ENCODE measurements at regions not wholly inside any gene's neighbourhood (a gene's known extent, or its start where the extent isn't known, plus 50 kb on each side); places are given as distances from the start of the nearest gene placed in this dataset.
"Not testable (repeated sequence)": the region's sequence is repeated elsewhere in the genome, so short reads cannot be mapped to it uniquely, and the experiment has no call there.

DNA sequence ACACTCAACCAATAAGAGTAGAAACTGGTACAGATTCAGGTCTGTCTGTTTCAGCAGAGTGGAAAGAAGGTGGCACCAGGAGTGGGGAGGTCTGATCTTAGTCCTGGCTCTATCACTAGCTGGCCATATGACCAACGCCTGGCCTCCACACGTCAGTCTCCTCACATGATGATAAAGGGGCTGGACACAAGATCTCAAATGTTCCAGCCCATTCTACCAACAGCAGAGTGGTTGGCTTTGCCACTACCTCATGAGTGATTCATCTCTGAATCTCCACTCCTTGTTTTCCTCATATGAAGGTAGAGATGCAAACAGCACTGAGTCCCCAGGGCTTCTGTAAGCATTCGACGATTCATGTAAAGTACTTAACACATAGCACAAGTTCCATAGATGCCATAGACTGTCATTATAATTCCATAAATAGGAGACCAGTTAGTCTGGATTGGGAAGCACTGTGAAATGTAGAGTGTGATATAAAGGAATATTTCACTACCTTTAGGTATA, 281.9 kb upstream of the ASIC2 start:
- no peak for DNase-seq

- not testable (repeated sequence) for DNase-seq
Measured at GRCh38 chr17:33579740-33580139, 286.6 kb upstream of the ASIC2 start.

DNA sequence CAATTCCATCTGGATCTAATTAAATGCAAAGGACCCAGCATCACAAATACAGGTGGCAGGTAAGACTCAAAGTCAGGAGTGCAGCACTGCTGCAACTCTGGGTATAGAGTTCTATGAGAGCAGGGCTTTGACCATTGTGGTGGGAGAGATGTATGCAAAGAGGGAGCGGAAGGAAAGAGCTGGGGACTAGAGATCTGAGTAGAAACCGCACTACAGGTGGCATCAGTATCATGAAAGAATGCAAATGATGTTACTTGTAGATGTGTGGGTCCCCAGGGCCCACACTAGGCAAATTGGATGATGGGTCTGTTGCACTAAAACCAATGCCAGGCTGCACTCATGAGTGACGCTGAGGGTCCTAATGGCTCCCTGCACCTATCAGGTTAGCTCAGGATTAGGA, 287.1 kb upstream of the ASIC2 start:
- no peak for DNase-seq

- DNase-seq = no peak
Measured at GRCh38 chr17:33582661-33583060, 289.6 kb upstream of the ASIC2 start.

GRCh38 chr17:33583518-33584417, 290.7 kb upstream of the ASIC2 start:
- DNase-seq = no peak

GRCh38 chr17:33593991-33594390, 300.9 kb upstream of the ASIC2 start:
- no peak for DNase-seq

DNA sequence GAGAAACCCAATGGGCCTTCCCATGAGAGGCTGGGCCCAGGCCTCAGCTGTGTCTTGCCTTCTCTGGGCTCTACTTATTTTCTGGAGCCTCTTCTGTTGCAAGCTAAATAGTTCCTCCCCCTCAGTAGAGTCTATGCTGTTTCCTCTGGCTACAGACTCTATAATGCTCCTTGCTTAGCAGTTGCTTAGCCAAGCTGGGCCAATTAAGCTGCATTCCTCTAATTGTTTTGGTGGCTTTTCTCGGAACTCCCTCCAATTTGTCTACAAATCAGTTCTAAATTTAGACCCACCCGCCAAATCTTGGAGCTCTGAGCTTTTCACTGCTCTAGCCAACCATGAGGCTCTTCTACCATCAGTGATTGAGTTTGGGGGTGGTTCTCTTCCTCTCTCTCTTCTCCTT, 302.7 kb upstream of the ASIC2 start:
- no peak for DNase-seq

GRCh38 chr17:33596899-33597298, 303.8 kb upstream of the ASIC2 start:
- DNase-seq = no peak

GRCh38 chr17:33598797-33599196, 305.7 kb upstream of the ASIC2 start:
- DNase-seq = no peak

DNA sequence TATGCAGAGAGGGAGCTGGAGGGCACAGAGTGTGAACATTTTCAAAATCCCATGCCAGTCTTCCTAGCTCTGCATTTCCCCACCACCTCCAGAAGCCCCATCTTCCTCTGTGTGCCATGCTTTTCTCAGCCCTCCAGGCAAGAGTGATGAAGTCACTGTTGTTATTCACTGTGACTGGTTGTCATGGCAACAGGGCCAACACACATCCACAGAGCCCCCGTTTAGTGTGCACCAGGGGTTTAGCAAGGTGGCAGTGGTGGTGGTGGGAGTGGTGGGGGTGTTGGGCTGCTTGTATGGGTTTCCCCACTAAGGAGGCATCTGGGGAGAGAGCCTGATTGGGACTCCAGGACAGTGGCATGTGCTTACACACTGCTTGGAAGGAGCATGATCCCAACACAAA, 309.9 kb upstream of the ASIC2 start:
- no peak for DNase-seq

GRCh38 chr17:33603789-33604188, 310.7 kb upstream of the ASIC2 start:
- no peak for DNase-seq

- no peak for DNase-seq
Measured at GRCh38 chr17:33611532-33611931, 318.4 kb upstream of the ASIC2 start.

DNA sequence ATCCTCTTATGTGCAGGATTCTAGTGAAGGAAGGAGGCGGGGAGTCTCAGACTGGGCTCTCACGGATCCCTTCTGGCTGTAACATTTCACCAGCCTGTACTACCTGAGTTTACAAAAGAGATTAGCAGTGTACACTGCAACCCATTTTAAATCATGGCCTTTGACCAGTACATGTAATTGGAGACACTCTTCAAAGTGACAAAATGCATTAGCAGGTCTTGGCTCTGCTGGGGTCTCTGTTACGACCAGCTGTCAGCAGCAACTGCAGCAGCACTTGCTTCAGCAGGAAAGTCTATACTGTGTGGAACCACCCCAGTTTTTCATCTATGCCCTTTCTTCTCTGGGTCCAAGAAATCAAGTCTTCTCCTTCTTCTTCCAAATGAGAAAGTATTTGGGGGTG, 322.8 kb upstream of the ASIC2 start:
- DNase-seq = no peak

- no peak for DNase-seq
Measured at GRCh38 chr17:33623841-33624240, 330.7 kb upstream of the ASIC2 start.

DNA sequence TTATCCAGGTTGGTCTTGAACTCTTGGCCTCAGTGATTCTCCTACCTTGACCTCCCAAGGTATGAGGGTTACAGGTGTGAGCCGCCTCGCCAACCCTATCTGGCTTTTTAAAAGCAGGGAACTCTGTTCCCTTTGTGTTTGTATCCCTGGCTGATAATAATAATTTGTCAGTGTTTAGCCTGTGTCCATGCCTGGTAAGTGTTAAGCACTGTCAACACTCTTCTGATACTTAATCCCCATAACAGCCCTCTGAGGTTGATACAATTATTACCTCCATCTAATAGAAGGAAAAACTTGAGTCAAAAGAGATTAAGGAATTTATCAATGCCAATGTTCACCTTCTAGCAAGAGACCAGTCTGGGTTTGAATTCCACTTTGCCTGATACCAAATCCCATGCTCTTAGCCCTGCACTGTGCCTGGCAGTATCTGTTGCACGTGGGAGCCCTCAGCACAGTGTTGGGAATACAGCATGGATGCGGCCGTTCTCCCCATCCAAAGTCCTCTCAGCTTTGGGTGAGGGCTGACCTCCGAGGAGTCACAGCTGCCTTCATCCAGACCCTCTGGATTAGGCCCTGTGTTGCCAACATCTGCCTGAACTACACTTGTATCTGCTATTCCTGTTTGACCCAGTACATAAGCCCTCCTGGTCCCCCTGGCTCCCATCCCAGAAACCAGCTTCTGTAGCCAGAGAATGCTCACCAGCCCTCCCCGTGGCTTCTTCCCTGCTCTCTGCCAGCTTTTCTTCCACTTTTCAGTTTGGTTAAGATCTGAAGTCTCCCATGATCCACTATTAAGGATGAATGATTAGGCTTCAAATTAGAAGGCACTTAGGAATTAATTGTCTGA, 335.6 kb upstream of the ASIC2 start:
- no peak for DNase-seq

- DNase-seq = no peak
Measured at GRCh38 chr17:33633446-33633845, 340.4 kb upstream of the ASIC2 start.

DNA sequence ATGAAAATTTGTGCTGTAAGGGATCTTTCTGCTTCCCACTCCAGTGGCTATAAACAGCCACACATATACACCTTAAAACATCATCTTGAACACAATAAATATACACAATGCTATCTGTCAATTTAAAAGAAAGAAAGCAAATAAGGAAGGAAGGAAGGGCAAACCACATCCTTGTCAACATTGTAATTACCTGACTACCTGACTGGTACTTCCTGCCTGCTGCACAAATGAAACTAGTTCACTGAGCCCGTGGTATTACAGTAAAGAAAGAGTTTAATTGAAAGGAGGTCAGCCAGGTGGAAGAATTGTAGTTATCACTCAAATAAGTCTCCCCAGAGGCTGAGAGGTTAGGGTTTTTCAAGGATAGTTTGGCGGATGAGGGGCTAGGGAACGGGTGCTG, 344.4 kb upstream of the ASIC2 start:
- DNase-seq = no peak

- no peak for DNase-seq
Measured at GRCh38 chr17:33639103-33639880, 346.2 kb upstream of the ASIC2 start.

- no peak for DNase-seq
Measured at GRCh38 chr17:33640629-33641028, 347.5 kb upstream of the ASIC2 start.

DNA sequence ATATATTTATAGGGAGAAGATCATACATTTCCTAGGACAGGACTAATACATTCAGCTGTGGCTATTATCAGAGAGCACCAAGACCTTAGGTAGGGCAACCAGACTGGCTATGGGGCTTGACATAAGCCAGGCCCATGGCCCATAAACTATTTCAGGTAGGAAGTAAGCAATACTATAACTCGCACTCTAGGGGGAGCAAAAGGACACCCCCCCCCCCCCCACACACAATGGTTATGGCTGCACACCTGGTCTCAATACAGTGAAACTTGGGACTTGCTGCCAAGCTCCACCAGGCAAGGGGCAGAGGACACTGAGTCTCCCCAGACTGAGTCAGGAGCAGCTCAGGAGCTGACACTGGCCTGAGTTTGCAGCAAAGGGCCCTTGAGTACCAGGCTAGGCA, 348.9 kb upstream of the ASIC2 start:
- no peak for DNase-seq

GRCh38 chr17:33647956-33648355, 354.9 kb upstream of the ASIC2 start:
- DNase-seq = no peak

GRCh38 chr17:33650304-33650703, 357.2 kb upstream of the ASIC2 start:
- no peak for DNase-seq

- no peak for DNase-seq
Measured at GRCh38 chr17:33651686-33652085, 358.6 kb upstream of the ASIC2 start.
